Activated CD4-positive, alpha-beta memory T cell treated with anti-CD3 and anti-CD28 coated beads, Interleukin-2, amount 10 ng/mL, durations not matched to agents 7 days and 5 days (primary cell): ENCODE measurements at regions not wholly inside any gene's neighbourhood (a gene's known extent, or its start where the extent isn't known, plus 50 kb on each side); places are given as distances from the start of the nearest gene placed in this dataset.

Experiments
- CTCF ChIA-PET: fragments of 350-600 bp; sonication (Branson Sonifier 250); formaldehyde crosslinking; loops from one replicate; lab custom pipeline; 2021; ENCODE audit warnings: antibody characterized with exemption, inconsistent platforms; lab: Charles Lee
- POLR2A ChIA-PET: fragments of 350-600 bp; sonication (Branson Sonifier 250); formaldehyde crosslinking; loops from one replicate; lab custom pipeline; 2021; ENCODE audit warnings: antibody characterized with exemption; lab: Charles Lee
- DNase-seq: peaks from one replicate; pipeline ENCODE4 v3.0.0-alpha.2; 2020
- H3K27ac Mint-ChIP-seq: one replicate; pipeline ENCODE4 v1.8.0; 2021; ENCODE audit warnings: mild to moderate bottlenecking, mixed read lengths
- H3K27me3 Mint-ChIP-seq: one replicate; pipeline ENCODE4 v1.8.0; 2021; ENCODE audit warnings: mixed read lengths
- H3K36me3 Mint-ChIP-seq: one replicate; pipeline ENCODE4 v1.8.0; 2021; ENCODE audit warnings: low read depth, mixed read lengths
- H3K4me1 Mint-ChIP-seq: one replicate; pipeline ENCODE4 v1.8.0; 2021; ENCODE audit warnings: mixed read lengths
- H3K4me3 Mint-ChIP-seq: one replicate; pipeline ENCODE4 v1.8.0; 2021; ENCODE audit warnings: mild to moderate bottlenecking, mixed read lengths
- H3K9me3 Mint-ChIP-seq: one replicate; pipeline ENCODE4 v1.8.0; 2021; ENCODE audit warnings: mixed read lengths

DNA sequence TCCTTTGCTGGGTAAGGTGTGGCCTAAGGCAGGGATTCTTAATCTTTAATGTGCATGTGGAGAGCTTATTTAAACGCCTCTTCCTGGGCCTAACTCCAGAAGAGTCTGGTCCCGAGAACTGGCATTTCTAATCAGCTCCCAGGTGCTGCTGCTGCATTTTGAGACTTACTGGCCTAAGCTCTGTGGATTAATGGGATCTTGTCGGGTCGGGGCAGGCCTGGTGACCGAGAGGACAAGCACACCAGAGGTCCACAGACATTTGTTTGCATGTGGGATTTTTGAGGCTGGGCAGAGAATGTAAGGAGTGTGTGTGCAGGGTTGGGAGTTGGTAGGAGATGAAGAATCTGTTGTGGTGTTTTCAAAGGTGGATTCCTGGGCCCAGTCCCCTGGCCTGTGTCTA lies 95.0 kb upstream of the DAP start:
- no peak overlapping the region for H3K27ac Mint-ChIP-seq

DNA sequence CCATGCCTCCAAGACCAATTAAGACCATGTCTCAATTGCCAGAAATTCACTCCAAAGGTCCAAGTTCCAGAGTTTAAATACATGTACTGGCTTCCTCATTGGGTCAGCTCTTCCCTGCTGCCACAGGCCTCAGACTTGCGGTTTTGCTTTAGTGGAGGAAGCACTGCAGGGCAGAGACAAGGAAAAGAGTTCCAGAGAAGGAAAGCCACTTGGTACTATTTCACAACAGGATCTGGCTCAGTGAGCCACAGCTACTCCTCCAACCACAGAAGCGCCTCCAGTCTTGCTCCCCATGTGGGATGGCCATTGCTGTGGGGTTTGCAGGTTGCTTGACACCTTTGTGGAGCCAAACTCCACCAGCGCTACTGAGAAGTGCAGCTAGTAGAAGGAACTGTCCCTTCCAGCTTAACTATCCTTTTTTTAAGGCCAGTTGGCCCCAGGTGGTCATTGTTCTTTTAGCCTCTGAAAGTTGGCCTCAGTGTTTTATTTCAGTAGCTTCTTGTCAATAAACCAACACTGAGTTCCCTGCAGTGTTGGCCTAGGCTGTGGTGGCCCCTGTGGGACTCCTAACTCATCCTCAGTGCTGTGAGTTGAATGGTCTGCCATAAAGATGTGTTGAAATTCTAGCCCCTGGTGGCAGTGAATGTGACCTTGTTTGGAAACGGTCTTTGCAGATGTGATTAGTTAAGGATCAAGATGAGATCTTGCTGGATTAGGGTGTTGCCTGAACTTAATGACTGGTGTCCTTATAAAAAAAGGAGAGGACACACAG lies 93.7 kb upstream of the DAP start:
- Mint-ChIP-seq H3K4me1 (no peaks in the 10 kb centered on the region), H3K27me3 (peaks cover 2% of the 10 kb centered on the region), H3K36me3 (no peaks in the 10 kb centered on the region), H3K27ac (no peak overlapping the region), H3K4me3 (no peak overlapping the region), H3K9me3 (no peaks in the 10 kb centered on the region)
- no peak for DNase-seq
- CTCF ChIA-PET = no interaction called here
- POLR2A ChIA-PET = no interaction called here

More for the DNA sequence above, 95.0 kb upstream of the DAP start:
- POLR2A ChIA-PET = no interaction called here
- CTCF ChIA-PET = interaction anchor here (0.6 to 1.7 kb wide), 4 partner anchors 13 to 404 kb away, joined by 3 to 6 read pairs (median 4); no protein-coding TSS in a partner anchor
- Mint-ChIP-seq H3K4me3 (no peak overlapping the region), H3K9me3 (no peaks in the 10 kb centered on the region), H3K27me3 (peaks cover 6% of the 10 kb centered on the region), H3K4me1 (no peaks in the 10 kb centered on the region), H3K36me3 (no peaks in the 10 kb centered on the region)
- no peak for DNase-seq

DNA sequence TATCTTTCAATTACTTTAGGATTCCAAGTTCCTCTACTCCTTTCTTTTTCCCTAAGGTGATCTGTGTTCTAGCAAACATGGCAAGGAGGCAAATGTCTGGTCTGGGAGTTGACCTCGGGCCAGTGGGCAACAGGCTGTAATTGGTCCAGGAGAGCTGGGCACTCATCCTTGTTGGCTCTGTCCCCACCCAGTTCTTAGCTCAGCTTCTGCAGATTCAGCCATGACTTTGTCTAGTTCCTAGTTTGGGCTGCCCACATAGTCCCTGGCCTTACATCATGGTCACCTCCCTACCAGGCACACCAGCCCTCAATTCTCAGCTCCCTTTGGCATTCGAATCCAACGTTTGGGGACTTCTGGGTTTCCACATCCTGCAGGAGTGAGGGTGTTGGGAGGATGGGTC lies 92.1 kb upstream of the DAP start:
- Mint-ChIP-seq H3K4me3 (no peak overlapping the region), H3K4me1 (no peaks in the 10 kb centered on the region), H3K27me3 (peaks cover 2% of the 10 kb centered on the region), H3K36me3 (no peaks in the 10 kb centered on the region), H3K9me3 (no peaks in the 10 kb centered on the region), H3K27ac (no peak overlapping the region)
- CTCF ChIA-PET = interaction anchor here (2.2 kb wide), 1 partner anchor 11 kb away, joined by 6 read pairs; no protein-coding TSS in a partner anchor
- POLR2A ChIA-PET = no interaction called here
- no peak for DNase-seq

DNA sequence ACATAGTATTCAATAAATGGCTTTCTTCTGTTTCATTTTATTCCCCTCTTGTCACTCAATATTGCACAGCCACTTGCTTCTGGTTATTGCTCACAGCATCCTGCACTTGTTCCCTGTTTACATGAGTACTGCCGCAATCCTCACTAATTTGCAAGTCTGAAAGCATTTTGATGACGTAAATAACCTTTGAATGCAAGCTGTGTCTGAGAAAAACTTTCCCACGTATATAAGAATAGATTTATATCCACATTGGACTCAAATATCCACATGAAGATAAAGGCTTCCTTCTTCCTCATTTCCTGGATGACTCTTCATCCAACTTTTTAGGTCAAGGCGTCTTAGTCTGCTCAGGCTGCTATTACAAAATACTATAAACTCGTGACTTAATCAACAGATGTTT lies 88.2 kb upstream of the DAP start:
- ChIA-PET POLR2A (no interaction called here), CTCF (no interaction called here)

DNA sequence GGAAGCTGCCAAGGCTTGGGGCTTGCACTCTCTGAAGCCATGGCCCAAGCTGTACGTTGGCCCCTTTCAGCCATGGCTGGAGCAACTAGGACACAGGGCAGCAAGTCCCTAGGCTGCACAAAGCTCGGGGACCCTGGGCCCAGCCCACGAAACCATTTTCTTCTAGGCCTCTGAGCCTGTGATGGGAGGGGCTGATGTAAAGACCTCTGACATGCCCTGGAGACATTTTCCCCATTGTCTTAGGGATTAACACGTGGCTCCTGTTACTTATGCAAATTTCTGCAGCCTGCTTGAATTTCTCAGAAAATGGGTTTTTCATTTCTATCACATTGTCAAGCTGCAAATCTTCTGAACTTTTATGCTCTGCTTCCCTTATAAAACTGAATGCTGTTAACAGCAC lies 83.0 kb upstream of the DAP start:
- ChIA-PET CTCF (no interaction called here), POLR2A (no interaction called here)
- no peaks in the 10 kb centered on the region for H3K36me3 Mint-ChIP-seq
- no peak overlapping the region for H3K27ac Mint-ChIP-seq
- peaks cover 17% of the 10 kb centered on the region for H3K27me3 Mint-ChIP-seq
- no peak for DNase-seq
- peaks cover 4% of the 10 kb centered on the region for H3K9me3 Mint-ChIP-seq
- no peaks in the 10 kb centered on the region for H3K4me1 Mint-ChIP-seq
- no peak overlapping the region for H3K4me3 Mint-ChIP-seq

More for the DNA sequence above, 88.2 kb upstream of the DAP start:
- no peak for DNase-seq
- Mint-ChIP-seq H3K4me1 (no peaks in the 10 kb centered on the region), H3K27me3 (peaks cover 19% of the 10 kb centered on the region), H3K36me3 (no peaks in the 10 kb centered on the region), H3K4me3 (no peak overlapping the region), H3K9me3 (peaks cover 4% of the 10 kb centered on the region), H3K27ac (no peak overlapping the region)

DNA sequence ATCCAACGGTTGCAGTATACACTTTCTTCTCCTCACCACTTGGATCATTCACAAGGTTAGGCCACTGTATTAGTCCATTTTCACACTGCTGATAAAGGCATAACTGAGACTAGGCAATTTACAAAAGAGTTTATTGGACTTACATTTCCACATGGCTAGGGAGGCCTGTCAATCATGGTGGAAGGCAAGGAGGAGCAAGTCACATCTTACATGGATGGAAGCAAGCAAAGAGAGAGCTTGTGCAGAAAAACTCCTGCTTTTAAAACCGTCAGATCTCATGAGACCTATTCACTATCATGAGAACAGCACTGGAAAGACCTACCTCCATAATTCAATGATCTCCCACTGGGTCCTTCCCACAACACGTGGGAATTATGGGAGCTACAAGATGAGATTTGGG lies 81.8 kb upstream of the DAP start:
- ChIA-PET POLR2A (no interaction called here), CTCF (interaction anchor here (1.0 kb wide), 1 partner anchor 15 kb away, joined by 3 read pairs; no protein-coding TSS in a partner anchor)
- Mint-ChIP-seq H3K27ac (no peak overlapping the region), H3K36me3 (no peaks in the 10 kb centered on the region), H3K4me3 (no peak overlapping the region), H3K27me3 (peaks cover 17% of the 10 kb centered on the region), H3K4me1 (no peaks in the 10 kb centered on the region), H3K9me3 (peaks cover 4% of the 10 kb centered on the region)
- no peak for DNase-seq

DNA sequence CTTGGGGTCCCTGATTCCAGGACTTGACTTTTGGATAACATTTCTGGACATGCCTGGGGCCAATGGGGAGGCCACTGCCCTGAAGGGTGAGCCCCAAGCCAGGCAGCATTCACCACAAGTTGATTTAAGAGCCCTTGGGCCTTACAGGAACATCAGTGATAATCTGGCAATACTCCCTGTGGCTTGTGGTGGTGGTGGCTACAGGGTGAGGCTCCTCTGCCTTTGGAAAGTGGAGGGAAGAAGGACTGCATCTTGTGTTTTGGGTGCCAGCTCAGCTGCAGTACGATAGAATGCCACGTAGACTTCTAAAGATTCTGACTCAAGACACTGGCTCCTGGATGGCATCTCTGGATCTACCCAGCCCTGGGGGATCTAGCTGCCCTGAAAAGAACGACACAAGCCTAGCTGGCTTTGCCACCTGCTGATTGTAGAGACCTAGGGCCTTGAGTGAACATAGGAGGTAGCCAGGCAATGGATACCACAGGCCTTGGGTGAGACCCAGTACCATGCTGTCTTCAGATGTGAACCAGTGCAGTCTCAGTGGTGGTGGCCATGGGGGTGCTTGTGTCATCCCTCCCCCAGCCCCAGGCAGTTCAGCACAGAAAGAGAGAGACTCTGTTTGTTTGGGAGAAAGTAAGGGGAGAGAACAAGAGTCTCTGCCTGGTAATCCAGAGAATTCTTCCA lies 79.0 kb upstream of the DAP start:
- ChIA-PET POLR2A (no interaction called here), CTCF (no interaction called here)
- no peak overlapping the region for H3K27ac Mint-ChIP-seq
- no peaks in the 10 kb centered on the region for H3K36me3 Mint-ChIP-seq
- no peaks in the 10 kb centered on the region for H3K4me1 Mint-ChIP-seq
- H3K4me3 Mint-ChIP-seq = no peak overlapping the region
- H3K9me3 Mint-ChIP-seq = peaks cover 4% of the 10 kb centered on the region
- no peak for DNase-seq
- peaks cover 6% of the 10 kb centered on the region for H3K27me3 Mint-ChIP-seq

DNA sequence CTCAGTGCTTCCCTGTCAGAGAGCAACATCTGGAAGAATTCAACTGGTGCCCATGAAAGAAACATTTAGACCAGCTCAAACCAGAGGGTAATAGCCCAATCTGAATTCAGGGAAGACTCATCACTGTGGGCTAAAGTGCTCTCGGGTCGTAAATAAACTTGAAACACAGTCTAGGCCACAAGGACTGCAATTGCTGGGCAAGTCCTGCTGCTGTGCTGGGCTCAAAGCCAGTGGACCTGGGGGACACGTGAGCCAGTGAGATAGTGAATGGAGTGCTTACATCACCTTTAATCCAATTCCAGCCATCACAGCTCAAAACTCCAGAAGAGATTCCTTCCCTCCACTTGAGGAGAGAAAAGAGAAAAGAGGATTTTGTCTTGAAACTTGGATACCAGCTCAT lies 78.1 kb upstream of the DAP start:
- H3K4me3 Mint-ChIP-seq = no peak overlapping the region

DNA sequence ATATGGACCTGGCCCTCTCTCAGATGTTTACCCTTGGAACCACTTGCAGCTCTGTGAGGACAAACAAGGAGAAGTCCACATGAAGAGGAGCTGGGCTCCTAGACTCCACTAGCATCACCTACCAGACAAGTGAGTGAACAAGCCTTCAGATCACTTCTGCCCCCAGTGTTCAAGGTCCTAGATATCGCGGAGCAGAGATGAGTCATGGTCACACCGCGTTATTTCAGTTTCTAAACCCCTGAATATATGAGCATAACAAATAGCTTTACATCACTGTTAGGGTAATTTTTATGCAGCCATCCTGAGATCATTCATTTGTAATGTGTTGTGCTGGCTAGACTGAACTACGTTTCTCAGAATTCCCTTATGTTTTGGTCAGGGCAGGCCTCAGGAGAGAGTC lies 77.0 kb upstream of the DAP start:
- H3K36me3 Mint-ChIP-seq = no peaks in the 10 kb centered on the region
- no peak overlapping the region for H3K27ac Mint-ChIP-seq
- no peak for DNase-seq
- H3K4me1 Mint-ChIP-seq = no peaks in the 10 kb centered on the region
- POLR2A ChIA-PET = no interaction called here
- no peak overlapping the region for H3K4me3 Mint-ChIP-seq
- CTCF ChIA-PET = no interaction called here
- no peaks in the 10 kb centered on the region for H3K9me3 Mint-ChIP-seq
- H3K27me3 Mint-ChIP-seq = peaks cover 2% of the 10 kb centered on the region

More for the DNA sequence above, 78.1 kb upstream of the DAP start:
- no peaks in the 10 kb centered on the region for H3K36me3 Mint-ChIP-seq
- H3K27ac Mint-ChIP-seq = no peak overlapping the region
- no peaks in the 10 kb centered on the region for H3K9me3 Mint-ChIP-seq
- DNase-seq = no peak
- H3K27me3 Mint-ChIP-seq = peaks cover 2% of the 10 kb centered on the region
- CTCF ChIA-PET = no interaction called here
- POLR2A ChIA-PET = no interaction called here
- H3K4me1 Mint-ChIP-seq = no peaks in the 10 kb centered on the region

DNA sequence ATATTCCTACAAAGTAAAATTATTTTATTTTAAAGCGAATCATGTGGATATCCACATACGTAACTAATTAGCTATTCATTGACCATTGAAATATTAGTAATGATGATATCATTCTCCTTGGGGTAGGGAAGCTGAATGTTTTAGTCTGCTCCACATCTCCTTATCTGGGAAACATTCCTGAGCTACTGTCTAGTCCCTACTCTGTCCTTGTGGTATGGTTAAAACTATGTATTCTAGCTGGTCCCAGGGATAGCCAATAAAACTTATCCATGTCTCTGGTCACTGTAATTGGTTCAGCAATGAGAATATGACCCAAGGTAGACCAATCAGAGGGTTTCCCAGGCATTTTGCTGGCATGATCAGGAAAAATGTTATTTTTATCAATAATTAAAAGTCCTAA lies 76.0 kb upstream of the DAP start:
- CTCF ChIA-PET = no interaction called here
- no peak for DNase-seq
- Mint-ChIP-seq H3K27ac (no peak overlapping the region), H3K27me3 (peaks cover 4% of the 10 kb centered on the region), H3K9me3 (no peaks in the 10 kb centered on the region), H3K4me3 (no peak overlapping the region), H3K36me3 (no peaks in the 10 kb centered on the region), H3K4me1 (no peaks in the 10 kb centered on the region)
- POLR2A ChIA-PET = no interaction called here

DNA sequence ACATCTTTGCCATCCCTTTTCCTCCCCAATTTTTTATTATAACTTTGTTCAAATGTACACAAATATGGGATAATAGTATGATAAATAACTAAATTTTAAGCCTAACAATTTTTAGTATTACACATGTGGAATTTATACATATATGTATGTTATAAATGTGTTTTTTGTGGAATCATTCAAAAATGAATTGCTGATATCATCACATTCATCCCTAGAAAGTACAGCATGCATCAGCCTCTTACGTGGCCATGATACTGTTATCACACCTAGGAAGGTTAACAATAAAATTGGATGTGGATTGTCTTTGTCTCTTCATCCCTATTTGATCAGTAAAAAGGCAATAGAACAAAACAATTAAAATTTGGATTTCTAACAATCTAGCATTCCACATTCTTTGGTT lies 73.7 kb upstream of the DAP start:
- no peak overlapping the region for H3K27ac Mint-ChIP-seq
- no peak overlapping the region for H3K4me3 Mint-ChIP-seq
- DNase-seq = no peak
- ChIA-PET CTCF (no interaction called here), POLR2A (no interaction called here)
- no peaks in the 10 kb centered on the region for H3K9me3 Mint-ChIP-seq
- peaks cover 4% of the 10 kb centered on the region for H3K27me3 Mint-ChIP-seq
- no peaks in the 10 kb centered on the region for H3K4me1 Mint-ChIP-seq
- H3K36me3 Mint-ChIP-seq = no peaks in the 10 kb centered on the region

DNA sequence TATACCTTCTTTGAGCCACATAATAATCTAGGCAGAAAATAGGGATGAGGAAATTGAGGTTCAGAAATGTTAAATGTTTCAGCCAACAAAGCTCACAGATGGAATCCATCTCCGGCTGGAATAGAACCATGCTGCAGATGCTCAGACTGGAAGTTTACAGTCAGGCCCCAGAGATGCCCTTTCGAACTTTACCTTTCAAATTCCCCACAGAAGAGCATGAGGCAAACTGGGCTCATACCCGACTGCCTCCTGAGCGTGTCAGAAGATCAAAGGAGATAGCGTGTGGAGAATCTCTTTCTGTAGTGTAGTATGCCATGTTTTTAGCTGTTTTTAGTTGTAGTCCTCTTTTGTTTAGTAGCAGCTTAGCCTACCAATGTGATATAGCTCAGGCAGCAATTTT lies 72.0 kb upstream of the DAP start:
- Mint-ChIP-seq H3K9me3 (no peaks in the 10 kb centered on the region), H3K4me1 (no peaks in the 10 kb centered on the region), H3K4me3 (no peak overlapping the region), H3K36me3 (no peaks in the 10 kb centered on the region), H3K27ac (no peak overlapping the region), H3K27me3 (peaks cover 4% of the 10 kb centered on the region)
- POLR2A ChIA-PET = no interaction called here
- DNase-seq = no peak
- CTCF ChIA-PET = no interaction called here

DNA sequence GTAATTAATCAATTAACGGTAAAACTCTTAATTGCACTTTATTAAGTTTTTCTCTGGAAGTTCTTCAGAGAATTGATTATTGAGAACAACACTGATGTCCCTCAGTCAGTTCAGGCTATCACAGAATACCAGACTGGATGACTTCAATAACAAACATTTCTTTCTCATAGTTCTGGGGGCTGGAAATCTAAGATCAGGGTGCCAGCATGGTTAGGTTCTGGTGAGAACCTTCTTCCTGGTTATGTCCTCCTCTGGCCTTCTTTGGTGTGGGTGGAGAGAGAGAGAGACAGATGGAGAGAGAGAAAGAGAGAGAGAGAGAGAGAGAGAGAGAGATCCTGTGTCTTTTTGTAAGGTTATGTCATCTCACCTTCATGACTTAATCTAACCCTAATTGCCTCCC lies 71.4 kb upstream of the DAP start:
- no peaks in the 10 kb centered on the region for H3K9me3 Mint-ChIP-seq
- no peak for DNase-seq
- ChIA-PET POLR2A (no interaction called here), CTCF (no interaction called here)
- no peaks in the 10 kb centered on the region for H3K4me1 Mint-ChIP-seq
- H3K27me3 Mint-ChIP-seq = peaks cover 4% of the 10 kb centered on the region
- H3K4me3 Mint-ChIP-seq = no peak overlapping the region
- no peaks in the 10 kb centered on the region for H3K36me3 Mint-ChIP-seq
- no peak overlapping the region for H3K27ac Mint-ChIP-seq

DNA sequence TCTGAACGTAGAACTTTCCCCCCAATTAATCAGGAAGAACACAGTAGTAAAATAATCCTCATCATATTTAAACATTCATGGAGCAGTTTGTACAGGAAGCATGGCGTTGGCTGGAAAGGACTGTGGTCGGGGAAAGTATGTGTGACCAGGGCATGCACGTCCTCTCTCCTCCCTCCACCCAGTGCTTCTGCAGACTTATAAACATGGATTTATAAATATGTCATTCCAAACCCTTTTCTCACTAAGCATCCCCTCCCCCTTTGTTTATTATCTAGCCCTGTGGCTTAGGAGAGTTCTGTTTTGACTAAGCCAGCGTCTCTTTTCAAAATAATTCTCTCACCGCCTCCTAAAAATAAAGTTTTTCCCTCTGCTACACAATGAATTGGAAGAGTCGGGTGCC lies 70.4 kb upstream of the DAP start:
- H3K4me3 Mint-ChIP-seq = no peak overlapping the region
- ChIA-PET POLR2A (no interaction called here), CTCF (no interaction called here)
- DNase-seq = no peak
- H3K36me3 Mint-ChIP-seq = no peaks in the 10 kb centered on the region
- H3K4me1 Mint-ChIP-seq = no peaks in the 10 kb centered on the region
- no peaks in the 10 kb centered on the region for H3K9me3 Mint-ChIP-seq
- no peak overlapping the region for H3K27ac Mint-ChIP-seq
- H3K27me3 Mint-ChIP-seq = peaks cover 4% of the 10 kb centered on the region
